ENCODE measurements at regions not wholly inside any gene's neighbourhood (a gene's known extent, or its start where the extent isn't known, plus 50 kb on each side); places are given as distances from the start of the nearest gene placed in this dataset.

DNA sequence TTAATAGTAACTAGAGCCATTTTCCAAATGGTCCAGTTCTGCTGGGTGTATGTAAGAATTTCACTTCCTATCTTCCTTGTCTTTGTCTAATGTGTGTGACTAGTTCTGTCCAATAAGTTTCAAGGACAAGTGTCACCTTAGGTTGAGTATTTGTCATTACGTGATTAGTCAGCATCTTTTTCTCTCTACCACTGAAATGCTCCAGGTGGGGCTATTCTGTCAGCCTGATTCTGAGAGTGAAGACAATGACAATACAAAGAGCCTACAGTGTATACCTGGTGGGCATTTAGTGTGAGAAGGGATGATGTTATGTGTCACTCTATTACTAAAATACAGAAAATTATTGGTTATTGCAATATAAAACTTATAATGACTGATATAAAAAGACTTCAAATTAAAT, 876.3 kb downstream of the C4orf33 start:
- no peak for TF ChIP-seq EZH2phosphoT487 (IDR thresholded peaks at IDR 0.05; ENCODE audit: low read depth)
- TF ChIP-seq, protein P1, sequence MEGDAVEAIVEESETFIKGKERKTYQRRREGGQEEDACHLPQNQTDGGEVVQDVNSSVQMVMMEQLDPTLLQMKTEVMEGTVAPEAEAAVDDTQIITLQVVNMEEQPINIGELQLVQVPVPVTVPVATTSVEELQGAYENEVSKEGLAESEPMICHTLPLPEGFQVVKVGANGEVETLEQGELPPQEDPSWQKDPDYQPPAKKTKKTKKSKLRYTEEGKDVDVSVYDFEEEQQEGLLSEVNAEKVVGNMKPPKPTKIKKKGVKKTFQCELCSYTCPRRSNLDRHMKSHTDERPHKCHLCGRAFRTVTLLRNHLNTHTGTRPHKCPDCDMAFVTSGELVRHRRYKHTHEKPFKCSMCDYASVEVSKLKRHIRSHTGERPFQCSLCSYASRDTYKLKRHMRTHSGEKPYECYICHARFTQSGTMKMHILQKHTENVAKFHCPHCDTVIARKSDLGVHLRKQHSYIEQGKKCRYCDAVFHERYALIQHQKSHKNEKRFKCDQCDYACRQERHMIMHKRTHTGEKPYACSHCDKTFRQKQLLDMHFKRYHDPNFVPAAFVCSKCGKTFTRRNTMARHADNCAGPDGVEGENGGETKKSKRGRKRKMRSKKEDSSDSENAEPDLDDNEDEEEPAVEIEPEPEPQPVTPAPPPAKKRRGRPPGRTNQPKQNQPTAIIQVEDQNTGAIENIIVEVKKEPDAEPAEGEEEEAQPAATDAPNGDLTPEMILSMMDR (IDR thresholded peaks at IDR 0.05; ENCODE audit: low read depth, low read length) = peak; percentile 60
- H3K9ac ChIP-seq (ENCODE audit: low read length) = no peak overlapping the region
- no peak overlapping the region for H3K27ac ChIP-seq (ENCODE audit: low read length)
- H3K36me3 ChIP-seq (replicated peaks; ENCODE audit: low read depth, low read length) = no peaks in the 10 kb centered on the region
- no peaks in the 10 kb centered on the region for H3K79me2 ChIP-seq (ENCODE audit: low read length)
- H4K20me1 ChIP-seq (ENCODE audit: insufficient read depth, low read length) = no peaks in the 10 kb centered on the region
- no peak overlapping the region for H3K4me3 ChIP-seq (ENCODE audit: low read length)
- no peaks in the 10 kb centered on the region for H3K27me3 ChIP-seq (ENCODE audit: low read depth, low read length)
- H3K4me1 ChIP-seq (ENCODE audit: low read length) = 0 out of 2 replicates have a peak, but pooled peaks cover 3% of the 10 kb centered on the region
- no peak overlapping the region for H2AFZ ChIP-seq (ENCODE audit: low read depth, low read length)
- H3K4me2 ChIP-seq (ENCODE audit: low read length) = no peak overlapping the region
- H3K9me3 ChIP-seq (ENCODE audit: insufficient read depth, low read length) = no peaks in the 10 kb centered on the region

DNA sequence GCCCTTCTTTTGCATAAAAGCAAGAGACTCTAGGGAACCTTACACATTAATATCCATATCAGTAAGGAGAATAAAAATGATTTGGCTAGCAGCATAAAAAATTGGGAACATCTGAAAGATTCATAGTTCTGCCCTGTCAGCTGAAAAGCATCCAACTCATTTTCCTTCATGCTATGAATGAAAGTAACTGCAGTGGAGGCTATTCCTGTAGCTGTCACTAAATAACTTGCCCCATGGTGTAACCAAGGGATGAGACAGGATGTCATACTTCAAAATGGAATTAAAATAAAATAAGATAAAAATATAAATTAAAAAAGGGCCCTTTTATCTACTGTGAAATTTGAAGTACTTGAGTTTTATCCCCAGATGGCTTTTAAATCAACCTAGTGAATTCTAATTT, 878.8 kb downstream of the C4orf33 start:
- no peak overlapping the region for H3K27ac ChIP-seq (ENCODE audit: low read length)
- no peak overlapping the region for H3K4me3 ChIP-seq (ENCODE audit: low read length)
- TF ChIP-seq EZH2phosphoT487 (IDR thresholded peaks at IDR 0.05; ENCODE audit: low read depth) = no peak
- TF ChIP-seq, protein P1 (IDR thresholded peaks at IDR 0.05; ENCODE audit: low read depth, low read length) = no peak

DNA sequence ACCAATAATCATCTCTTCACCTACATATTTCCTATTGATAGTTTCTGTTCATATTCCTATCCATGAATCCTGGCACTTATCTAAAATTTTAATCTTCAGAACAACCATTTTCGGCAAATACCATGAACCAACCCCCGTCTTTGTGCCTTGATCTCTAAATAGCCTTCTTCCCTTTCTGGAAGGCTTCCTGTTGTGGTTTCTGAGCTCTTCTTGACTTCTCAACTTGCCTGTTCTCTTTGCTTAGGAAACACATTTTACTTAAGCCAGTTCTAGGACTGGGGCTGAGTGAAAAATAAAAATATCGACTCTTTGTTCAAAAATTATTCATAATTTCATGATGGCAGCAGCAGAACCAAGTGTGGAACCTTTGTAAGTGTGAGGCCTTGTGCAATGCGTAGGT, 882.4 kb downstream of the C4orf33 start:
- no peak overlapping the region for H3K4me2 ChIP-seq (ENCODE audit: low read length)
- H2AFZ ChIP-seq (ENCODE audit: low read depth, low read length) = no peak overlapping the region
- no peak overlapping the region for H3K4me3 ChIP-seq (ENCODE audit: low read length)
- H4K20me1 ChIP-seq (ENCODE audit: insufficient read depth, low read length) = no peaks in the 10 kb centered on the region
- no peaks in the 10 kb centered on the region for H3K79me2 ChIP-seq (ENCODE audit: low read length)
- no peak overlapping the region for H3K27ac ChIP-seq (ENCODE audit: low read length)
- H3K9ac ChIP-seq (ENCODE audit: low read length) = no peak overlapping the region
- 0 out of 2 replicates have a peak, but pooled peaks cover 3% of the 10 kb centered on the region for H3K4me1 ChIP-seq (ENCODE audit: low read length)
- no peak for TF ChIP-seq EZH2phosphoT487 (IDR thresholded peaks at IDR 0.05; ENCODE audit: low read depth)
- TF ChIP-seq, protein P1 (IDR thresholded peaks at IDR 0.05; ENCODE audit: low read depth, low read length) = no peak
- no peaks in the 10 kb centered on the region for H3K36me3 ChIP-seq (replicated peaks; ENCODE audit: low read depth, low read length)
- H3K27me3 ChIP-seq (ENCODE audit: low read depth, low read length) = no peaks in the 10 kb centered on the region
- H3K9me3 ChIP-seq (ENCODE audit: insufficient read depth, low read length) = no peaks in the 10 kb centered on the region

More for the DNA sequence above, 878.8 kb downstream of the C4orf33 start:
- Histone ChIP-seq H3K9ac (ENCODE audit: low read length) (no peak overlapping the region), H4K20me1 (ENCODE audit: insufficient read depth, low read length) (no peaks in the 10 kb centered on the region), H3K4me2 (ENCODE audit: low read length) (no peak overlapping the region), H3K36me3 (replicated peaks; ENCODE audit: low read depth, low read length) (no peaks in the 10 kb centered on the region), H3K9me3 (ENCODE audit: insufficient read depth, low read length) (no peaks in the 10 kb centered on the region), H3K27me3 (ENCODE audit: low read depth, low read length) (no peaks in the 10 kb centered on the region), H2AFZ (ENCODE audit: low read depth, low read length) (no peak overlapping the region), H3K79me2 (ENCODE audit: low read length) (no peaks in the 10 kb centered on the region), H3K4me1 (ENCODE audit: low read length) (0 out of 2 replicates have a peak, but pooled peaks cover 3% of the 10 kb centered on the region)

DNA sequence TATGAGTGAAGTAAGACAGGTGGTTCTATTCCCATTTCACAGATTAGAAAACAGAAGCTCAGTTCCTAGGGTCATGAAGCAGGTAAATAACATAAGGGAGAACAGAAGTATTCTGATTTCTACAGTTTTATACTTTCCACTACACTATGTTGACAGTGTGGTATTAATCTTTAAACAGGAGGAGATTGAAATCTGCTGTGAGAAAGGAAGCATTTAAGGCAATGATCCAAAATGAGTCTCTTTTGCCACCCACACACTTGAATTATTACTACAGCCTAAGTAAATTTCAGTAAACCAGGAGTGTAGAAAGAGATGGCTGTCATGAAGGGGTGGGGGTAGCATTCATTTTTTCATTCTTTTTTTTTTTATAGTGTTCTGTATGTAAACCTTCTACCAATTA, 893.0 kb downstream of the C4orf33 start:
- Histone ChIP-seq H3K4me3 (ENCODE audit: low read length) (no peak overlapping the region), H3K79me2 (ENCODE audit: low read length) (no peaks in the 10 kb centered on the region), H3K36me3 (replicated peaks; ENCODE audit: low read depth, low read length) (no peaks in the 10 kb centered on the region), H3K9me3 (ENCODE audit: insufficient read depth, low read length) (no peaks in the 10 kb centered on the region), H2AFZ (ENCODE audit: low read depth, low read length) (no peak overlapping the region), H3K4me2 (ENCODE audit: low read length) (no peak overlapping the region), H3K4me1 (ENCODE audit: low read length) (peaks cover 18% of the 10 kb centered on the region), H3K27ac (ENCODE audit: low read length) (no peak overlapping the region), H3K27me3 (ENCODE audit: low read depth, low read length) (no peaks in the 10 kb centered on the region), H3K9ac (ENCODE audit: low read length) (no peak overlapping the region), H4K20me1 (ENCODE audit: insufficient read depth, low read length) (no peaks in the 10 kb centered on the region)
- TF ChIP-seq, protein P1 (IDR thresholded peaks at IDR 0.05; ENCODE audit: low read depth, low read length) = no peak
- TF ChIP-seq EZH2phosphoT487 (IDR thresholded peaks at IDR 0.05; ENCODE audit: low read depth) = no peak

Measured in OCI-LY3 (cell line).